ENCODE measurements at regions not wholly inside any gene's neighbourhood (a gene's known extent, or its start where the extent isn't known, plus 50 kb on each side); places are given as distances from the start of the nearest gene placed in this dataset.
"Not testable (repeated sequence)": the region's sequence is repeated elsewhere in the genome, so short reads cannot be mapped to it uniquely, and the experiment has no call there.

DNA sequence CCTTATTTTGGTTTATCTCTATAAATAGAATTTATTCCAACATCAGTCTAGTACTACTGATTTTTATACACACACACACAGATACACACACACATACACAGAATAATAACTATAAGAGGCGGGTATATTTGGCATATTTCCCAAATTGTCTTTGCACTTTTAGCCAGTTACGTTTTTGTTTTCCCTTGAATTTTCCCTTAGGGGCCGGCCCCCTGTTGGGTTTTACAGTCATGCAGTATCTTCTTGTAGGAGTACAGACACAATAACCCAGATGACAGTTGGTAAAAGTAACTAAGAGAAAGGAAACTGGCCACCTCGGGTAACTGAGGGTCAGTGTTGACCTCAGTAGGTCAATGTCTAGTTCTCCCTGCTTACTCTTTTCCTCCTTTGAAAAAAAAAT, 50.9 kb downstream of the DISP1 start:
- DNase-seq (ENCODE audit: low read depth in 4 of 4, low spot score in 2 of 4) = no peak

DNA sequence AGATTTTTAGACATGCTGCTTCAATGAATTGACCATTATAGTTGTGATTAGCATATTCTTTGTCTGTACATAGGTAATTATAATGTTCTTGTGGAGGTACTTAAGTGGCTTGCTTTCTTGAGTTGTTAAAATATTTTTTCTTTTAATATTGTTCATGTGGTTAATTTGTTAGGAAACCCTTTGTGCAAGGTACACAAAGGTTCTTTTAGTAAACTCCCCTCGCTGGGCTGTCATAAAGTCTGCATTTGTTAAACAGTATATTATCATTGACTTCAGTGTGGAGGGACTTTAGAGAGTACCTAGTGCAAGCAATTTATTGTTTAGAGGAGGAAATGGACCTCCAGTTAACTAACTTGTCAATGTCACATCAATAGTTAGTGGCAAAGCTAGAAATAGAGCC, 52.5 kb downstream of the DISP1 start:
- DNase-seq (ENCODE audit: low read depth in 4 of 4, low spot score in 2 of 4) = no peak

GRCh38 chr1:222876182-222876581, 61.3 kb downstream of the DISP1 start:
- DNase-seq (ENCODE audit: low read depth in 4 of 4, low spot score in 2 of 4) = no peak

DNA sequence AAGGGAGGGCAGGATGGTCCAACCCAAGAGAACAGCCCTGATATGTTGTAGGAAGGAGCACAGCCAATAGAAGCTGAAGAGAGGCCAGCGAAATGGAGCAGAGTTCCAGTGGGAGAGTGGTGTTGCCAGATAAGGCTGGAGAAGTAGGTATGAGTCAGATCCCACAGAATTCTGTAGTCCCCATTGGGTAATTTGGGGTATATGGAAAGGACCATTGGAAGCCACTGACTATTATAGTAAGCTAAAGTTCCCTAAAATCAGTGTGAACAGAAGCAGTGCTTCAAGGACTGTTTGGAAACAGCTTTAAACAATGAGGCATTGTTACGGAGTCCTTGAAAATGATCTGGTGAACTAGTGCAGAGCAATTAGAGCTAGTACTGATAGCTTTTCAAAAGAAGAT, 63.0 kb downstream of the DISP1 start:
- no peak for DNase-seq (ENCODE audit: low read depth in 4 of 4, low spot score in 2 of 4)

DNA sequence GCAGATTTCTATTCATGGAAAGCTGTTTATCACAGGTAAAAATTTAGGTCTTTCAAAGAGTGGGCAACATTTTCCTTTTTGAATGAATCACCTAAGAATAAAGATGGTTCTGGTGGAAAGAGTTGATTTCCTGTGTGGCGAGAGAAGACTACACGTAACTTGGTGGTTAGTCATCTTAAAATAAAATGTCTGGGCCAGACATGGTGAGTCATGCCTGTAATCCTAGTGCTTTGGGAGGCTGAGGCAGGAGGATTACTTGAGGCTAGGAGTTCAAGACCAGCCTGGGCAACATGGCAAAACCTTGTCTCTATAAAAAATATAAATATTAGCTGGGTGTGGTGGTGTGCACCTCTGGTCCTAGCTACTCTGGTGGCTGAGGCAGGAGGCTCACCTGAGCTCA, 65.7 kb downstream of the DISP1 start:
- no peak for DNase-seq (ENCODE audit: low read depth in 4 of 4, low spot score in 2 of 4)

GRCh38 chr1:222886194-222886854, 71.5 kb downstream of the DISP1 start:
- no peak for DNase-seq (ENCODE audit: low read depth in 4 of 4, low spot score in 2 of 4)

DNA sequence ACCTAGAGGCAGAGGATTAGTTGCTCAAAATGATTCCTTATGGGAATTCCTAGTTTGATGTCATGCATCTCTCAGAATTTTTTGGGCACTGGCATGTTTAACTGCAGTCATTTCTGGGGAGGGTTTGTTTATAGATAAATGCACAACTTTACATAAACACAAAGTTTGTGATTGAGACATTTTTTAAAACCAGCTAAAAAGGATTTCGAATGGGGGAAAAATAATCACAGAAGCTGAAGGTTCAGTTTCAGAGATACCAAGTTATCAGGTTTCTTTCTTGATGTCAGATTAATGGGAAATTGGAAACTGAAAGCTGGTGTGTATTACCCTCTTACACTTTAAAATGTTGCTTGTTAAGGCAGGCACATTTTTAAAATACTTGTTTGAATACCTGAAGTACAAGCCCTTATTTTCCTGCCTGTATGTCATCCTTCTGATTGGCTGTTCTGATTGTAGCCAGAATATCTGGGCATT, 72.1 kb downstream of the DISP1 start:
- DNase-seq (ENCODE audit: low read depth in 4 of 4, low spot score in 2 of 4) = no peak

DNA sequence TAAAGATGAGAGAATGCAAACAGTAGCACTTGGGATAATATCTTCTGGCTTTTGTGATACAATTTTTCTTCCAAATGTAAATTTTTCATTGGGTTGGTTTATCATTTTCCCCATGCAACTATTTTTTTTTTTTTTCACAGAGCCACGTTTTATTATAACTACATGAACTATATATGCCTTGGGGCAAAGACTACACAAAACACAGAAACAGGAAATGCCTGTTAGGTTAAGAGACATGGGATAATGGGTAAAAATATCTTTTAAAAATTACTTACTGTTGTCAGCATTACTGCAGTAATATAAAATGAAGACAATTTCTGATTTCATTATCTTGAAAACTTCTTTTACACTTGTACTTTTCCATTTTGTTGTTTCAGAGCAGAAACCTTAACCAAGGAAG, 74.6 kb downstream of the DISP1 start:
- no peak for DNase-seq (ENCODE audit: low read depth in 4 of 4, low spot score in 2 of 4)

- no peak for DNase-seq (ENCODE audit: low read depth in 4 of 4, low spot score in 2 of 4)
Measured at GRCh38 chr1:222890716-222891115, 75.9 kb downstream of the DISP1 start.

GRCh38 chr1:222891578-222891977, 76.7 kb downstream of the DISP1 start:
- no peak for DNase-seq (ENCODE audit: low read depth in 4 of 4, low spot score in 2 of 4)

DNA sequence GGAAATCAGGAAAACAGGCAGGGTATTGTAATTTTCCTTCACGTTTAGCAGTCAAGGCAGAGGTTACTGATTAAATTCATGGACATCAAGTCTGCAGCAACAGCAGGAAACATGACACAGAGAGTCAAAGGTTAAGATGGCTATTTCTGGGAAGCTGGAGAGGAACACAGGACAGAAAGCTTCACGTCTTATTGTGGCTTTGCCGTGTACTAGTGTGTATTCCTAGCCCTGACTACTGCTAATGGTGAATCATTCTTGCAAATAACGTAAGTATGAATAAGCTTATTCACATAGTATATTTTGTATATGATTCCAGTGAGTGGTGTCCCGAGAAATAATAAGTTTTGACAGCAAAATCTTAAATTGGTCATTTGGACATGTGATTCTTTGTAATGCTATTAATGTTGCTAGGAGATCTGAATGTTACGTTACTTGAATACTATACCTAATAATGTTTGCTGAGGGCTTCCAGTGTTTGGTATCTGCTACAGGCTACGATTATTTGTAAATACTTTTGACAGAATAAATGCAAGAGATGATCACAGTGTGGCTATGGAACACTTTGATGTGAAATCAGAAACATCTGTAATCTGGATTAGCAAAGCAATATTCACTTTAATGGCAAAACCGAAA, 77.4 kb downstream of the DISP1 start:
- no peak for DNase-seq (ENCODE audit: low read depth in 4 of 4, low spot score in 2 of 4)

DNA sequence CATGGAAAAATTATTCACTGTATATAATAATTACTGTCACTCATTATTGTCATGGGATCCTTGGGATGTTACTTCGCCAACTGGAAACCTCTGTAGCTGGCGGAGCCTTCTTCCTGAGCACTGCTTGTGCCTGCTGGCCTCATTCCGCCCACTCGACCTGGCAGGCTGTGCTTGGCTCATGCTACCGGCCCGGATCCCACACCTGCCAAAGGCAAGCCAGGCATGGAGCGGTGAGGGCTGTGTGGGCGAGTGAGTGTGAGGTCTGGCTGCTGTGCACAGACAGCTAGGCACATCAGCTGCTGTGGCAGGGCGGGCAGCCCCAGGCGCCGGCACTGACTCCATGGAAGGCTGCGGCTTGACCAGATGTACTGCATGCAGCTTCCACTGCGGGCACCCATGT, 78.4 kb downstream of the DISP1 start:
- DNase-seq (ENCODE audit: low read depth in 4 of 4, low spot score in 2 of 4) = no peak

GRCh38 chr1:222894331-222894730, 79.5 kb downstream of the DISP1 start:
- no peak for DNase-seq (ENCODE audit: low read depth in 4 of 4, low spot score in 2 of 4)

- DNase-seq (ENCODE audit: low read depth in 4 of 4, low spot score in 2 of 4) = no peak
Measured at GRCh38 chr1:222896630-222897526, 82.0 kb downstream of the DISP1 start.

DNA sequence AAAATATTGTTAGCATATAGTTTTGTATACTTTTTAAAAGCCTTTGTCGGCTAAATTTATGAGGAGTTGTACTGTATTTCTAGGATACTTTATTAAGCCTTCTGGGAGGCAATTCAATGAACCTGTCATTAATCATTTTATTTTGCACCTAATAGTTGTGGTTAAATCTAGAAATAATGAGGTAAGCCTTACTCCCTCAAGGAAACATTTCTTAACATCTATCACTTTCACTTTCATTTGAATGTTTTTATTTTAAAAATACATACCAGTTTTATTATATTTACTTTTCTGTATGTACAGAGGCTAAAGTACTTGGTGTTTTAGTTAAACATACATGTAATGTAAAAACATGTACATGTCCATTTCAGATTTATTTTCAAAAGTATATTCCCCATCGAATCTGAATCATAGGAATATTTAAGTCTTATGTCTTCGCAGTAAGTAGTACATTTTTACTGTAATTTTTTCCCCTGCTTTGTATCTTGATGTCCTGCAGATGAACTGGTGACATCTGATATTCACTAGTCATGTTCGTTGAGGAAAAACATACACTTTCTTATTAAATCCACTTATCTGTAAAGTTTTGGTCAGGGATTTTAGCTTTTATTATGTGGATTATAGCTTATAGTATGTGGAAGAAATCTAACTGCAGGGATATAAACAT, 82.8 kb downstream of the DISP1 start:
- no peak for DNase-seq (ENCODE audit: low read depth in 4 of 4, low spot score in 2 of 4)

GRCh38 chr1:222898191-222898527, 83.3 kb downstream of the DISP1 start:
- no peak for DNase-seq (ENCODE audit: low read depth in 4 of 4, low spot score in 2 of 4)

GRCh38 chr1:222899471-222899870, 84.6 kb downstream of the DISP1 start:
- DNase-seq (ENCODE audit: low read depth in 4 of 4, low spot score in 2 of 4) = no peak

GRCh38 chr1:222904451-222904850, 89.6 kb downstream of the DISP1 start:
- DNase-seq (ENCODE audit: low read depth in 4 of 4, low spot score in 2 of 4) = no peak

- DNase-seq (ENCODE audit: low read depth in 4 of 4, low spot score in 2 of 4) = no peak
Measured at GRCh38 chr1:222905151-222905550, 90.3 kb downstream of the DISP1 start.

DNA sequence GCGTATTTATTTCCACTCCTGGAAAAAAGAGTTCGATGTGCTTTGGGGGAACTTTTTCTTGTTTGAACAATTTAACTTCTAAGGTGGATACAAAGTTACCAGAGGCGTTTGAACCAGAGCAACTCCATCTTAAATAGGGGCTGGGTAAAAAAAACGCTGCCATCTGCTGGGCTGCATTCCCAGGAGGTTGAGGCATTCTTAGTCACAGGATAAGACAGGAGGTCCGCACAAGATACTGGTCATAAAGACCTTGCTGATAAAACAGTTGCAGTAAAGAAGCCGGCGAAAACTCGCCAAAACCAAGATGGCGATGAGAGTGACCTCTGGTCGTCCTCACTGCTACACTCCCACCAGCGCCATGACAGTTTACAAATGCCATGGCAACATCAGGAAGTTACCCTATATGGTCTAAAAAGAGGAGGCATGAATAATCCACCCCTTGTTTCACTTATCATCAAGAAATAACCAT, 91.5 kb downstream of the DISP1 start:
- not testable (repeated sequence) for DNase-seq (ENCODE audit: low read depth in 4 of 4, low spot score in 2 of 4)

- DNase-seq (ENCODE audit: low read depth in 4 of 4, low spot score in 2 of 4) = no peak
Measured at GRCh38 chr1:222909586-222909985, 94.7 kb downstream of the DISP1 start.
